ENCODE measurements at regions not wholly inside any gene's neighbourhood (a gene's known extent, or its start where the extent isn't known, plus 50 kb on each side); places are given as distances from the start of the nearest gene placed in this dataset.
"Not testable (repeated sequence)": the region's sequence is repeated elsewhere in the genome, so short reads cannot be mapped to it uniquely, and the experiment has no call there.

- Histone ChIP-seq H3K4me3 (ENCODE audit: low read depth, low read length) (no peak overlapping the region), H3K27me3 (ENCODE audit: control insufficient read depth, insufficient read depth, low read length) (no peaks in the 10 kb centered on the region), H3K36me3 (ENCODE audit: control insufficient read depth, insufficient read depth, low read length) (no peaks in the 10 kb centered on the region)
- no peak for DNase-seq (ENCODE audit: low read depth)
- no peak for TF ChIP-seq CTCF (IDR thresholded peaks at IDR 0.05; ENCODE audit: insufficient read depth, low read length, poor library complexity, severe bottlenecking)
Observed at GRCh38 chr2:66185497-66186054, 249.3 kb upstream of the MEIS1 start.

- H3K27me3 ChIP-seq (ENCODE audit: control insufficient read depth, insufficient read depth, low read length); H3K4me3 ChIP-seq (ENCODE audit: low read depth, low read length); DNase-seq (ENCODE audit: low read depth); H3K36me3 ChIP-seq (ENCODE audit: control insufficient read depth, insufficient read depth, low read length): not testable (repeated sequence)
Observed at GRCh38 chr2:66177128-66177796, 257.7 kb upstream of the MEIS1 start.

GRCh38 chr2:66174491-66174890 lies 260.4 kb upstream of the MEIS1 start:
- no peak overlapping the region for H3K4me3 ChIP-seq (ENCODE audit: low read depth, low read length)
- H3K36me3 ChIP-seq (ENCODE audit: control insufficient read depth, insufficient read depth, low read length) = no peaks in the 10 kb centered on the region
- TF ChIP-seq CTCF (IDR thresholded peaks at IDR 0.05; ENCODE audit: insufficient read depth, low read length, poor library complexity, severe bottlenecking) = no peak
- DNase-seq (ENCODE audit: low read depth) = no peak
- no peaks in the 10 kb centered on the region for H3K27me3 ChIP-seq (ENCODE audit: control insufficient read depth, insufficient read depth, low read length)

GRCh38 chr2:66173645-66174044 lies 261.3 kb upstream of the MEIS1 start:
- Histone ChIP-seq H3K27me3 (ENCODE audit: control insufficient read depth, insufficient read depth, low read length) (no peaks in the 10 kb centered on the region), H3K36me3 (ENCODE audit: control insufficient read depth, insufficient read depth, low read length) (no peaks in the 10 kb centered on the region), H3K4me3 (ENCODE audit: low read depth, low read length) (no peak overlapping the region)
- TF ChIP-seq CTCF (IDR thresholded peaks at IDR 0.05; ENCODE audit: insufficient read depth, low read length, poor library complexity, severe bottlenecking) = no peak
- no peak for DNase-seq (ENCODE audit: low read depth)

GRCh38 chr2:66171530-66171929 lies 263.4 kb upstream of the MEIS1 start:
- DNase-seq (ENCODE audit: low read depth) = no peak
- TF ChIP-seq CTCF (IDR thresholded peaks at IDR 0.05; ENCODE audit: insufficient read depth, low read length, poor library complexity, severe bottlenecking) = no peak
- Histone ChIP-seq H3K36me3 (ENCODE audit: control insufficient read depth, insufficient read depth, low read length) (no peaks in the 10 kb centered on the region), H3K27me3 (ENCODE audit: control insufficient read depth, insufficient read depth, low read length) (no peaks in the 10 kb centered on the region), H3K4me3 (ENCODE audit: low read depth, low read length) (no peak overlapping the region)

- Histone ChIP-seq H3K27me3 (ENCODE audit: control insufficient read depth, insufficient read depth, low read length) (no peaks in the 10 kb centered on the region), H3K36me3 (ENCODE audit: control insufficient read depth, insufficient read depth, low read length) (no peaks in the 10 kb centered on the region), H3K4me3 (ENCODE audit: low read depth, low read length) (no peak overlapping the region)
- no peak for TF ChIP-seq CTCF (IDR thresholded peaks at IDR 0.05; ENCODE audit: insufficient read depth, low read length, poor library complexity, severe bottlenecking)
- DNase-seq (ENCODE audit: low read depth) = no peak
Observed at GRCh38 chr2:66170744-66171330, 264.1 kb upstream of the MEIS1 start.

Data from kidney epithelial cell (primary cell).